CD4-positive, alpha-beta memory T cell (primary cell): ENCODE measurements at regions not wholly inside any gene's neighbourhood (a gene's known extent, or its start where the extent isn't known, plus 50 kb on each side); places are given as distances from the start of the nearest gene placed in this dataset.

ENCODE experiments used
- CTCF ChIA-PET: fragments of 350-600 bp; sonication (Branson Sonifier 250); formaldehyde crosslinking; loops from one replicate; lab custom pipeline; 2021; ENCODE audit warnings: inconsistent platforms; ENCODE audit not compliant: partially characterized antibody; lab: Charles Lee
- POLR2A ChIA-PET: fragments of 350-600 bp; sonication (Branson Sonifier 250); formaldehyde crosslinking; loops from one replicate; lab custom pipeline; 2021; ENCODE audit not compliant: partially characterized antibody; lab: Charles Lee
- DNase-seq, 5 donors: peaks; one replicate each; pipeline versions ENCODE4 v3.0.0 to v3.0.0-alpha.2; 2020 to 2022; ENCODE audit warnings: mixed read lengths in 1 of 5
- H3K27ac ChIP-seq: one replicate; pipeline ENCODE4 v1.7.0; 2013; ENCODE audit warnings: low read depth, low read length
- H3K27me3 ChIP-seq: 2 replicates; pipeline ENCODE4 v1.7.0; 2013; ENCODE audit warnings: mild to moderate bottlenecking, low read length, moderate library complexity; ENCODE audit not compliant: insufficient read depth
- H3K36me3 ChIP-seq: 2 replicates; pipeline ENCODE4 v1.7.0; 2013; ENCODE audit warnings: mild to moderate bottlenecking, low read length, moderate library complexity; ENCODE audit not compliant: insufficient read depth
- H3K4me1 ChIP-seq: 2 replicates; pipeline ENCODE4 v1.7.0; 2013; ENCODE audit warnings: mild to moderate bottlenecking, low read length, moderate library complexity; ENCODE audit not compliant: insufficient read depth
- H3K4me3 ChIP-seq, 2 donors: one replicate each; pipeline ENCODE4 v1.7.0; 2013; ENCODE audit warnings: low read length in 2 of 2, mild to moderate bottlenecking in 1 of 2
- H3K9me3 ChIP-seq, 2 donors: one replicate each; pipeline ENCODE4 v1.7.0; 2013; ENCODE audit warnings: low read length in 2 of 2, control low read depth in 1 of 2; ENCODE audit not compliant: control insufficient read depth in 1 of 2
- H3K27ac Mint-ChIP-seq, 7 donors: one replicate each; pipeline ENCODE4 v1.8.0; 2020 to 2021; ENCODE audit warnings: mixed read lengths in 7 of 7, mild to moderate bottlenecking in 6 of 7, inconsistent platforms in 3 of 7, moderate library complexity in 3 of 7
- H3K27me3 Mint-ChIP-seq, 2 donors: one replicate each; pipeline ENCODE4 v1.8.0; 2020 to 2021; ENCODE audit warnings: mixed read lengths in 2 of 2
- H3K36me3 Mint-ChIP-seq, 2 donors: one replicate each; pipeline ENCODE4 v1.8.0; 2020 to 2021; ENCODE audit warnings: mixed read lengths in 2 of 2, inconsistent platforms in 1 of 2, mild to moderate bottlenecking in 1 of 2
- H3K4me1 Mint-ChIP-seq, 4 donors: one replicate each; pipeline ENCODE4 v1.8.0; 2020 to 2021; ENCODE audit warnings: mixed read lengths in 4 of 4, mild to moderate bottlenecking in 1 of 4
- H3K4me3 Mint-ChIP-seq, 8 donors: one replicate each; pipeline ENCODE4 v1.8.0; 2020 to 2021; ENCODE audit warnings: mixed read lengths in 8 of 8, mild to moderate bottlenecking in 7 of 8, moderate library complexity in 6 of 8, inconsistent platforms in 3 of 8
- H3K9me3 Mint-ChIP-seq, 8 donors: one replicate each; pipeline ENCODE4 v1.8.0; 2020 to 2021; ENCODE audit warnings: mixed read lengths in 8 of 8, mild to moderate bottlenecking in 5 of 8, inconsistent platforms in 3 of 8, moderate library complexity in 1 of 8
- intact Hi-C: fragments of 100-400 bp; cut with micrococcal nuclease; formaldehyde crosslinking; loops from one replicate; pipeline ENCODE4 v1.15.1; 2023

DNA sequence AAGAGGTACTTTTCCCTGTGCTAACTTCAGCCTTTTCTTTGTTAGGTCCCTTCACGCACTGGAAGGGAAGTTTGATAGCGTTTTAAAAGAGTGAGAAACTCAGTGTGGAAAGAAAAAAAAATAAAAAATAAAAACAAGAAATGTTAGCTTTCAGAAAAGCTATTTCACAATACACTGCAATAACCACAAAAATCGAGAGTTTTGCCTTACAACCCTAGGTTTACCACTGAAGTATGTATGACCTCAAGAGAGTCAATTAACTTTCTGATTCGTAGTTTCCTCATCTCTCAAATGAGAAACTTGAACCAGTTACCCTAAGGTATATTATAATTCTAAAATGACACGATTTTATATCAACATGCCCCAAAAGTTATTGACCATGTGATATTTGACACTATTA lies 93.9 kb upstream of the JADE1 start:
- H3K27me3 ChIP-seq: no peaks in the 10 kb centered on the region
- H3K4me3 Mint-ChIP-seq: no peak overlapping the region
- POLR2A ChIA-PET: no interaction called here

DNA sequence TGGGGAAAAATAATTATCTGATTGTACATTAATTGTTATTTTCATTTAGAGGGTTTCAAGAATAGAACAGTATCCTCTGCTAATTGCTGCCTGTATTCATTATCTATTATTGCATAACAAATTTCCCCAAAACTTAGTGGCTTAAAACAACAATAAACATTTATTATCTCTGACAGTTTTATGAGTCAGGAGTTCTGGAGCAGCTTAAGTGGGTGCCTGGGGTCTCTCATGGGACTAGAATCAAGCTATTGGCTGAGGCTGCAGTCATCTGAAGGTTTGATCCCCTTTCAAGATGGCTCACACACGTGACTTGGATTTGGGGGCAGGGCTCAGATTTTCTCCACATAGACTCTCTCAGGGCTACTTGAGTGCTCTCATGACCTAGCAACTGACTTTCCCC lies 98.1 kb upstream of the JADE1 start:
- no peak overlapping the region for H3K4me3 ChIP-seq
- Mint-ChIP-seq H3K27me3 (no peaks in the 10 kb centered on the region), H3K4me1 (peaks cover 6 to 35% (median 20%) of the 10 kb centered on the region in 4 donors), H3K36me3 (no peaks in the 10 kb centered on the region), H3K27ac (no peak overlapping the region), H3K4me3 (no peak overlapping the region), H3K9me3 (no peaks in the 10 kb centered on the region)
- ChIA-PET CTCF (interaction anchor here (1.3 kb wide), 1 partner anchor 11 kb away, joined by 3 read pairs; no protein-coding TSS in a partner anchor), POLR2A (no interaction called here)
- H3K36me3 ChIP-seq: no peaks in the 10 kb centered on the region
- no peaks in the 10 kb centered on the region for H3K9me3 ChIP-seq
- peaks cover 6% of the 10 kb centered on the region for H3K4me1 ChIP-seq
- H3K27me3 ChIP-seq: no peaks in the 10 kb centered on the region
- no peak overlapping the region for H3K27ac ChIP-seq
- intact Hi-C loops: no loop called here
- no peak for DNase-seq

More for the DNA sequence above, 93.9 kb upstream of the JADE1 start:
- Histone ChIP-seq H3K4me3 (no peak overlapping the region), H3K4me1 (no peaks in the 10 kb centered on the region), H3K36me3 (no peaks in the 10 kb centered on the region), H3K9me3 (no peaks in the 10 kb centered on the region), H3K27ac (no peak overlapping the region)
- H3K27me3 Mint-ChIP-seq: peaks cover 2 to 7% of the 10 kb centered on the region in 2 donors
- no peaks in the 10 kb centered on the region for H3K36me3 Mint-ChIP-seq
- no peak overlapping the region for H3K27ac Mint-ChIP-seq
- intact Hi-C loops: no loop called here
- no peak for DNase-seq
- H3K4me1 Mint-ChIP-seq: peaks cover 0 to 9% (median 7%) of the 10 kb centered on the region in 4 donors
- no peaks in the 10 kb centered on the region for H3K9me3 Mint-ChIP-seq
- CTCF ChIA-PET: interaction anchor here (0.5 kb wide), 1 partner anchor 9 kb away, joined by 3 read pairs; no protein-coding TSS in a partner anchor

GRCh38 chr4:128709268-128709667 lies 100.2 kb upstream of the JADE1 start:
- intact Hi-C loops: no loop called here
- POLR2A ChIA-PET: no interaction called here
- no peaks in the 10 kb centered on the region for H3K36me3 Mint-ChIP-seq
- H3K27ac Mint-ChIP-seq: peak overlapping the region in 6 of 7 donors; percentile 2 to 81 (median 63)
- no peaks in the 10 kb centered on the region for H3K9me3 Mint-ChIP-seq
- no peak overlapping the region for H3K4me3 ChIP-seq
- H3K4me3 Mint-ChIP-seq: peak overlapping the region in 7 of 8 donors; percentile 8 to 84 (median 45)
- H3K36me3 ChIP-seq: no peaks in the 10 kb centered on the region
- CTCF ChIA-PET: no interaction called here
- no peaks in the 10 kb centered on the region for H3K9me3 ChIP-seq
- H3K4me1 Mint-ChIP-seq: peaks cover 6 to 35% (median 20%) of the 10 kb centered on the region in 4 donors
- DNase-seq: peak in 3 of 5 donors; percentile 9 to 11 (median 10)
- no peaks in the 10 kb centered on the region for H3K27me3 ChIP-seq
- H3K4me1 ChIP-seq: peaks cover 6% of the 10 kb centered on the region
- no peaks in the 10 kb centered on the region for H3K27me3 Mint-ChIP-seq
- no peak overlapping the region for H3K27ac ChIP-seq

- H3K36me3 ChIP-seq: no peaks in the 10 kb centered on the region
- no peaks in the 10 kb centered on the region for H3K27me3 ChIP-seq
- no peak overlapping the region for H3K4me3 ChIP-seq
- Mint-ChIP-seq H3K9me3 (no peaks in the 10 kb centered on the region), H3K27ac (no peak overlapping the region), H3K36me3 (no peaks in the 10 kb centered on the region), H3K27me3 (no peaks in the 10 kb centered on the region), H3K4me3 (no peak overlapping the region), H3K4me1 (peaks cover 6 to 30% (median 15%) of the 10 kb centered on the region in 4 donors)
- POLR2A ChIA-PET: no interaction called here
- intact Hi-C loops: no loop called here
- H3K9me3 ChIP-seq: no peaks in the 10 kb centered on the region
- CTCF ChIA-PET: no interaction called here
- peaks cover 6% of the 10 kb centered on the region for H3K4me1 ChIP-seq
- H3K27ac ChIP-seq: no peak overlapping the region
- no peak for DNase-seq
Observed at GRCh38 chr4:128707864-128708263, 101.6 kb upstream of the JADE1 start.

DNA sequence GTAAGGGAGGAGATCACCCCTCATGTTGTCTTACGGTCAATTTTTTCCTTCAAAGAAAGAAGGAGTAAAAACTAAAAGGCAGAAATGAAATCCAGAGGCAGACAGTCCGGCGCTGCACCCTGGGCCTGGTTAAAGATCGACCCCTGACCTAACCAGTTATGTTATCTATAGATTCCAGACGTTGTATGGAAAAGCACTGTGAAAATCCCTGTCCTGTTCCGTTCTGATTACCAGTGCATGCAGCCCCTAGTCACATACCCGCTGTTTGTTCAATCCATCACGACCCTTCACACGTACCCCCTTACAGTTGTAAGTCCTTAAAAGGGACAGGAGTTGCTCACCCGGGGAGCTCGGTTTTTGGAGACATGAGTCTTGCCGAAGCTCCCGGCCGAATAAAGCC lies 105.6 kb upstream of the JADE1 start:
- Histone ChIP-seq H3K27ac (no peak overlapping the region), H3K9me3 (no peaks in the 10 kb centered on the region), H3K27me3 (no peaks in the 10 kb centered on the region), H3K36me3 (no peaks in the 10 kb centered on the region), H3K4me1 (peaks cover under 1% of the 10 kb centered on the region), H3K4me3 (no peak overlapping the region)
- peaks cover 1 to 10% (median 6%) of the 10 kb centered on the region in 4 donors for H3K4me1 Mint-ChIP-seq
- H3K27ac Mint-ChIP-seq: no peak overlapping the region
- POLR2A ChIA-PET: no interaction called here
- H3K4me3 Mint-ChIP-seq: no peak overlapping the region
- no peaks in the 10 kb centered on the region for H3K36me3 Mint-ChIP-seq
- CTCF ChIA-PET: no interaction called here
- H3K27me3 Mint-ChIP-seq: no peaks in the 10 kb centered on the region
- intact Hi-C loops: no loop called here
- no peak for DNase-seq
- no peaks in the 10 kb centered on the region for H3K9me3 Mint-ChIP-seq

GRCh38 chr4:128700659-128701350 lies 108.7 kb upstream of the JADE1 start:
- intact Hi-C loops: no loop called here
- CTCF ChIA-PET: interaction anchor here (1.1 kb wide), 1 partner anchor 10 kb away, joined by 3 read pairs; no protein-coding TSS in a partner anchor

DNA sequence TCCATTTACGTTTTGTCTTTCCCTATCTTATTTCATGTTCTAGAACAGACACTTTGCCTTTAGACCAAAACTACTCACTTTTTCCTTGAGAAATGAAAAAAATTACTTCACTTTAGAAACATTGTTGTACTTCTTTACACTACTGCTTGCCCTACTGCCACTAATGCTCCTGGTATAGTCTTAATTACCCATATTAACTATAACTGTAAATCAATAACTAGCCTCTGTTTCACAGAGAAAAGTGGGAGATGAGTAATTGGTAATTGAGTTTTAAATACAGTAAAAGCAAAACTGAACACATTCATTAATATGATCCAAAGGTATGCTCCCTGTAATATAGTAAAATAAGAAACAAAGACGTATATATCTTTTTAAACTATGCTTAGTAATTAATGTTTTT lies 111.1 kb upstream of the JADE1 start:
- CTCF ChIA-PET: no interaction called here
- Histone ChIP-seq H3K4me3 (no peak overlapping the region), H3K9me3 (no peaks in the 10 kb centered on the region), H3K4me1 (no peaks in the 10 kb centered on the region), H3K36me3 (no peaks in the 10 kb centered on the region), H3K27me3 (no peaks in the 10 kb centered on the region), H3K27ac (no peak overlapping the region)
- H3K27me3 Mint-ChIP-seq: no peaks in the 10 kb centered on the region
- POLR2A ChIA-PET: no interaction called here
- H3K27ac Mint-ChIP-seq: no peak overlapping the region
- intact Hi-C loops: no loop called here
- peaks cover 0 to 2% (median 0%) of the 10 kb centered on the region in 8 donors for H3K9me3 Mint-ChIP-seq
- no peaks in the 10 kb centered on the region for H3K4me1 Mint-ChIP-seq
- no peak for DNase-seq
- no peaks in the 10 kb centered on the region for H3K36me3 Mint-ChIP-seq
- H3K4me3 Mint-ChIP-seq: no peak overlapping the region

More at GRCh38 chr4:128700659-128701350, 108.7 kb upstream of the JADE1 start:
- H3K9me3 Mint-ChIP-seq: no peaks in the 10 kb centered on the region
- H3K27me3 Mint-ChIP-seq: no peaks in the 10 kb centered on the region
- H3K4me3 Mint-ChIP-seq: no peak overlapping the region
- Histone ChIP-seq H3K4me1 (no peaks in the 10 kb centered on the region), H3K27me3 (no peaks in the 10 kb centered on the region), H3K36me3 (no peaks in the 10 kb centered on the region), H3K9me3 (no peaks in the 10 kb centered on the region), H3K4me3 (no peak overlapping the region), H3K27ac (no peak overlapping the region)
- H3K4me1 Mint-ChIP-seq: no peaks in the 10 kb centered on the region
- POLR2A ChIA-PET: no interaction called here
- DNase-seq: no peak
- no peaks in the 10 kb centered on the region for H3K36me3 Mint-ChIP-seq
- no peak overlapping the region for H3K27ac Mint-ChIP-seq
